Effector CD8-positive, alpha-beta T cell (primary cell): ENCODE measurements at regions not wholly inside any gene's neighbourhood (a gene's known extent, or its start where the extent isn't known, plus 50 kb on each side); places are given as distances from the start of the nearest gene placed in this dataset.

Source experiments
- DNase-seq: peaks from one replicate; lab custom pipeline; 2025; lab: John Stamatoyannopoulos, UW

DNA sequence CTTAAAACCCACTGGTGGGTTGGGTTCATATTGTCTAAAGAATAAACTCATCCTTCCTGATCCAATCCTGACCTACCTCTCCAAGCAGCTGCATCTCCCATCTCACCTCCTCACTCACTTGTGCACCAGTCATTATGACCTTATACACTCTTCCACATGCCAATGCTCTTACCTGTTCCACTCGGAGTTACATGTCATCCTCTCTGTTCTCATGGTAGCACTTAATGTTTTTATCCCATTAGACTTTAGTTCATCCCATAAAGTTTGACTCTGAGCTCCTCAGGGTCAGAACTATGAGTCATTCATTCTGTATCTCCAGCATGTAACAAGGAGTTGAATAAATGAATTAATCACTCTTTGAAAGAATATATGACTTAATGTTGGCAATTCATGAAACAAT is 330.2 kb downstream of the KLF12 start:
- DNase-seq, result no peak

DNA sequence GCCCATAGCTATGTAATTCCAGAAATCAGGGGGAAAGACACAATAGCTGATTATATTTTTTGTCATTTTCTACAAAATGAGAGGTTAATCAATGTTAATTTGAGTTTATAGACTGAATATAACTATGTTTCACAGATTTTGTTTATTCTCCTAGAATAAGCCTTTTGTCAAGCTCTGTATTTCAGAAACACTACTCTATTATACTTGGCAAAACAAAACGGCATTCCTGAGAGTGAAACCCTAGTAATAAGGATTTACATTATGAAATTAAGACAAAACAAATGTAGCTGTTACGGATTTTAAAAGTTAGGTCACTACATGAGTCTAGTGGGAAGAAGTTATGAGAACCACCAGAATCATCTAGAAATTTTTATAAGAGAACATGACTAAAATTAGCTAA is 334.2 kb downstream of the KLF12 start:
- DNase-seq, result no peak

DNA sequence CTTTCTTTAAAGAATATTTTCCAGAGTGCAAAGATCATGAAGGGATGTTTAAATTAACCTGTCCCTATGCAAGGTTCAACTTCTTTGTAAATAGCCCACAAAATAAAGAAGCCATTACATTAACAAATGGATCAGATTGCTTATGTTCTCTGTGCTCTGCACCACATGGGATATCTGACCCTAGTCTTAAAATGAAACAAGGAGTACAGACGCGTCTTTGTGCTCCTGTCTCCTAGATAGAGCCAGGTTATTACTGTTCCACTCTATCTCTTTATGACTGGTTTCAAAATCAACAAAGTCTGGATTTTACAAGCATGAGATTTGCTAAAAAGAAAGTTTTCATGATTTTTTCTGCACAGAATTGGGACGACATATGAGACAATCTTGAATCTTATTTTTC is 339.4 kb downstream of the KLF12 start:
- no peak for DNase-seq

DNA sequence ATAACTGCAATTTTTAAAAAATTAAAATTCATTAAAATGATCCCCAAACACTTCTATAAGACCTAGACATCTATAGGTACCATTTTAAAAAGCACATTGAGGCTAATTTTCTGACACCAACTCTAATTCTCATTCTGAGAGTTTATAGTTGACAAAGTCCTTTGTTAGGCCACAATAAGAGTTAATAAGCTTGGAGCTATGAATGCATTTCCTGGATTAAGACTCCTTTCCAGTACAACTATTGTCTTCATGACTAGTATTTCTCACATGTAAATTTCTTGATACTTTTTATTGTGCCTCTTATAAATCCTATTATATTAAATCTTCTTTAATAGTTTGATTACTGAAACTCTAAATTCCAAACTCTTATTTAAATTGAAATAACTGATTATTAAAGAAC is 340.8 kb downstream of the KLF12 start:
- DNase-seq, result no peak

DNA sequence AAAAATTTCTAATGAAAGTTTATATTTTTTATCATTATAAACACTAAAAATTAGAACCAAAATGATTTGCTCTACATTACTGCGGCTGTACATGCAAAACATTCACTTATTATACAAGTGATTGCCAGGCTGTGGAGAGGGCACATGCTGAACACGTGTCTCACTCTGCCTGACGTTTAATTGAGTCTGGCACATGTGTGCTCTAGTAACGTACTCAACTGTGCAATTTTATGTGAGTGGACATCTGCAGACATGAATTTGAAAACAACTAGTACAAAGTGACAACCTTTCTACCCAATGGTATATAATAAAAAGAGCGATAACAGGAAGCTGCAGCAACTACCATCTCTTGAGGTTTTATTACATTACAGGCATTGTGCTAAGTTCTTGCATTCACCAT is 341.4 kb downstream of the KLF12 start:
- DNase-seq, result no peak

DNA sequence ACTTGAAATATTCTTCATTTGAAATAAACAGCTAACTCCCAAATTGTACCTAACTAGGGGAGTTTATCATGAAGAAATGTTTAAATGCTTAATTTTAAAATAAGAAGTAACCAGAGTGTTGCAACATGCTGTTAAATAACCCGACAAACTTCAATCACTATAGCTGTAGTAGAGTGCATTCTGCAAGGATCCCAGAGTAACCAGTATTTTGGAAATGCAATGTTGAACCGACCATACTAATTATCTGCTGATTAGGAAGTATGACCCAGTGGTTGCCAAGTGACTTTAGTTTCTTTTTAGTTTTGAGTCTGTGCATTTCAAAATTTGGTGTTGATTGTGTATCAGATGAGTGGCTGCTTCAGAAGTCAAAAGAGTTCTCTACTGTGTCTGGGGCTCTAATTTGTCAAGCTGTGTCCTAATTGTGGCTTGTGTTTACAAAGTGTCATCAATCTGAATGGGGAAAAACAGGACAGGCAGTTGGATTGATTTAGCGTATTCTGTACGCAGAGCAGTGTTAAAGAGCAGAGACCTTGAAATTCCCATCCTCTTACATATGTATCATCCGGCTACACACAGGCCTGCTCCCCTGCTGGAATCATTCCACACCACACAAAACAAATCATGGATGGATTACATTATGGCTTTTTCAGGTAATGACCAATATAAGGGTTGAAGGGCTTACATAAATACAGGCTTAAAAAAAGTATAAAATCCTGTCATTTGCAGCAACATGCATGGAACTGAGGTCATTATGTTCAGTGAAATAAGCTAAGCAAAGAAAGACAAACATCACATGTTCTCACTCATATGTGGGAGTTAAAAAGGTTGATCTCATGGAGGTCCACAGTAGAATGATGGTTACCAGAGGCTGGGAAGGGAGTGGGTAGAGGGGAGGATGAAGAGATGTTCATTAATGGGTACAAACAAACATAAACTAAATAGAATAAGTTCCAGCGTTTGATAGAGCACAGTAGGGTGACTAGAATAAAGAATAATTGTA is 351.5 kb downstream of the KLF12 start:
- no peak for DNase-seq

DNA sequence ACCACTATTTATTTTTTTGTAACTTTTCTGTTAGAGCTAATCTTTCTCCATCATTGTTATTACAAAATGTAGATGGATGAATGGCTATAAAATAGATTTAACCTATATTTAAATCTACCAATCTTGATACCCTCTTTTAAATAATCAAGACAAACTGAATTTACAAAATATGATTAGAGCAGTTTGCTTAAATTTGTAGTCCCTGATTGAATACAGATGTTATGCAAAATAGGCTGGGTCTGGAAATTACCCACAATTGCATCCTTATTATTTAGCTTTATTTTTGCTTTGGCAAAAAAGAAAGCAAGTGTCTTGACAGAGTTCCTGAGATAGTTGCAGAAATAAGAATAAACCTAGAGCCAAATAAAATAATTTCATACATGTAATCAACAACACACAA is 352.8 kb downstream of the KLF12 start:
- no peak for DNase-seq

DNA sequence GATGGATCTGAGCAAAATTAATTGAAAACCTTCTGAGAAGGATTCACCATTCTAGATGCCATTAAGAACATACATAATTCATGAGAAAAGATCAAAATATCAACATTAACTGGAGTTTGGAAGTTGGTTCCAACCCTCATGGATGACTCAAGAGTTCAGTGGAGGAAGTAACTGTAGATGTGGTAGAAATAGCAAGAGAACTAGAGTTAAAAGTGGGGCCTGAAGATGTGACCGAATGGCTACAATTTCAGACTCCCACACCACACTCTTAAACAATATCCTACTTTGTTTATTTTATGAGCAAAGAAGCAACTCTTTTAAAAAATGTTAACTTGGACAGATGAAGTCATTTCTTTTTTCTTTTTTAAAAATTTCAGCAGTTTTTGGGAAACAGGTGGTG is 354.3 kb downstream of the KLF12 start:
- no peak for DNase-seq

DNA sequence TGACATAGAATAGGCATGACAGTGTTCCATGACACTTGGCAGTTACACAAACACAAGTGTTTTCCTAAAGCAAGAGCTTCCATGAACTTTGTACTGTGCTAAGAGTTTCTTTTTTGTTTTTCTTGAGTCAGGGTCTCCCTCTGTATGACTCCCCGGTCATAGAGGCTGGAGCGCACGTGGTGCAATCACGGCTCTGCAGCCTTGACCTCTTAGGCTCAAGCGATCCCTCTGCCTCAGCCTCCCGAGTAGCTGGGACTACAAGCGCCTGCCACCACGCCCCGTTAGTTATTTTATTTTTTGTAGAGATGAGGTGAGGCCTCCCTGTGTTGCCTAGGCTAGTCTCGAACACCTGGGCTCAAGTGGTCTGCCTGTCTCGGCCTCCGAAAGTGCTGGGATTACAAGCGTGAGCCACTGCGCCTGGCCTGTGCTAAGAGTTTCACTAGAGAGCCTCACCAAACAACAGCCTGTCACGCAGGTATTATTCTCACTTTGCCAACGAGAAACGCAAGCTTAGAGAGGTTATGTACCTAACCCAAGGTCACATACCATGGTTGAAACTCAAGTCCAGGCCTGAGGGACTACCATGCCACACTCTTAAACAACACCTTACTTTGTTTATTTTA is 355.9 kb downstream of the KLF12 start:
- DNase-seq, result no peak

DNA sequence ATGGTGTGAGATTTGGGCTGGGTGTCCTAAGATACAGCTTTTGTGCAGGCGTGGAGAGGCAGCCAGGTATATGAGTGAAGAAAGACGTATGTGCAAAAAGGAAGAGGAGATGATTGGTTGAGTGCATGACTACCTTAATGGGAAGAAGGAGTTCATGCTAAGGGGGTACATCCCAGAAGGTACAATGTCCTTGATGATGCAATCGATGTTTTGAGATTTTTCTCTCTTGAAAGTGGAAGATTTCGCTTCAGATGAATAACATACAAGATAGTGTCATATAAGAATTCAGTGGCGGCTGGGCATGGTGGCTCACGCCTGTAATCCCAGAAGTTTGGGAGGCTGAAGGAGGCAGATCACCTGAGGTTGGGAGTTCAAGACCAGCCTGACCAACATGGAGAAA is 357.1 kb downstream of the KLF12 start:
- no peak for DNase-seq

DNA sequence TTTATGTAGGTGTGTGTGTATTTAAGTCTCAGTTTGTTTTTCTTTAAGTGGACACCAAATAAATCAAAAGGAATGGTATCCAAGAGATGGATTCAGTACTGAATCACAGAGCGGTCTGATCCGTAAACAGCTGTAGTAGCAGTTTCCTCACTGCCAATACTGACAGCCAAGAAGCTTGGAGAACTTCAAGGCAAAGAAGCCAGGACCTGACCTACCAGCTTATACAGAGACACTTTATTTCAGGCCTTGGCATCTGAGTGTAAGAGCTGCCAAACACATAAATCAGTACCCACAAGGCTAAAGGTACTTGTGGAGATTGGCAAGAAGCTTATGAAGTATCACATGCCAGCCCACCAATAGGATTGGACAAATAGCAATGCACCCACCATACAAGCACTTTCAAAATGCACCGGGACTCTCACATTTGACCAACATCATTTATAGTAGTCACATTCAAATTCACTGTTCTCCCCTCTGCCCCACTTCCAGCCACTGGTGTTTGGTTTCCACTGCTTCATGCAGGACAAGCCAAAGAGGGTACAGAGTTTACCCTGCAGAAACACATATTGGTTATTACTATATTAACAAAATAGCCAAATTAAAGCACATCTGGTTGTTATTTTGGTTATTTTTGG is 357.9 kb downstream of the KLF12 start:
- no peak for DNase-seq

DNA sequence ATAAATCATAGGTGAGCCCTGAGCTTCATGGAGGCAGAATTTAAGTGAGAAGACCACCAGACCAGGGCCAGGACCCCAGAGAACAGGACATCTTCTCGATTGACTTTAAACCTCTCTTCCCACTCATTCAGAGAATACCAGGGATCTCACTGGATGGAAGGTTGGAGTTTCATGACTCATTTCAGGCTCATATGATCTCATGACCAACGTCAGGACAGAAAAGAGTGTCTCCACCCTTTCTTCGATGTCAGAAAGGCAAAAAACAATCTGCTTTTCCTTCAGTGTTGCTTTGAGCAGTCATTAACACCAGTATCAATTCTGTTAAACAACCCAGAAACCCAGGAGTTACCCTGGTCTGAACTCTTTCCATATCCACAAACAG is 361.0 kb downstream of the KLF12 start:
- no peak for DNase-seq

DNA sequence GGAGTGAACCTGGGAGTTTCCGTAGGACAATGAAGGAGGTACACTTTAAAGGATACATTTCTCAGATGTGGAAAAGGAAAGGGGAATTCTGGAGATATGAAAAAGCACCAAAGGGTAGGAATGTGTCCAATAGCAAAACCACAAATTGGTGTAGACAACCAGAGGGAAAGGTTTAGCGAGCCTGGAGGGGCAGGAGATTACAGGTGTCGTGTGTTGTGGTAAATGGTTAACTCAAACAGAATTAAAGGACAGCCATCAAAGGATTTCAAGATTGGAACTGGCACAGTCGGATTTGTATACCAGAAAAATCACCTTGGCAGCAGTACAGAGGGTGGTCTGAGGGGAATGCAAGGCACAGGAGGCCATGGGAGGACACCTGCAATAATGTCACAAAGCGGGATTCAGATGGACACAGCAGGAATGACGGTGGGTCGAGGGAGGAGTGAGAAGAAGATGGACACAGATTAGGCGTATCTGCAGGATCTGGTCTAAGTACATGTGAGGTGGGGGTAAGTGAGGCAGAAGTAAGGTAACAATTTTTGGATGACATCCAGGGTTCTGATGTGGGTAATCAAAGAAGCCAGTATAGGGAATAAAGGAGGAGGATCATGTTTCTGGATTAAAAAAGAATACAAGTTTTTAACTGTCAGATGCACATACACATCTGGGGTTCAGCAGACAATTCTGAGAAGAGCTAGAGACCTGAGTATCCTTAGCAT is 361.6 kb downstream of the KLF12 start:
- DNase-seq, result no peak

DNA sequence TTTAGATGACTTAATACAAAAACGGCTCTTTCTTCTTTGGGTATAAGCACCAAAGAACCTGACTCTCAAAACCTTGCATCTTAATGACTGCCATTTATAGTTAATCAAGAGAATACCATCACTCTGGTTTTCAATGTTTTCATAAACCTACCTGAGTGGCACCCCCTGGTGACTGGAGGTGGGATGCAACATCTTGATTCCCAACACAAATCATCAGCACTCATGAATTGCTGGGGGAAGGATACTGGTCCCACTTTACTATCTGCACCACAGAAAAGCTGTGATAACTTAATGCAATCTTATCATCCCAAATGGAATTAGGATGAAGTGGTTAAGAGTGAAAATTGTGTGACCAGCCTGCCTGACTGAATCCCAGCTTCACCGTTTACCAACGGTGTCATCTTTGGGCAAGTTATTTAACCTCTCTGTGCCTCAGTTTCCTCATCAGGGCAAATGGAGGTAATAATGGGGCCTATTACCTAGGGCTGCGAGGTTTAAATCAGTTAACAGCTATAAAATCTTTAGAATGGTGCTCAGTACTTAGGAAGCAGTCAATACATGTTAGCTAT is 366.4 kb downstream of the KLF12 start:
- DNase-seq, result no peak

DNA sequence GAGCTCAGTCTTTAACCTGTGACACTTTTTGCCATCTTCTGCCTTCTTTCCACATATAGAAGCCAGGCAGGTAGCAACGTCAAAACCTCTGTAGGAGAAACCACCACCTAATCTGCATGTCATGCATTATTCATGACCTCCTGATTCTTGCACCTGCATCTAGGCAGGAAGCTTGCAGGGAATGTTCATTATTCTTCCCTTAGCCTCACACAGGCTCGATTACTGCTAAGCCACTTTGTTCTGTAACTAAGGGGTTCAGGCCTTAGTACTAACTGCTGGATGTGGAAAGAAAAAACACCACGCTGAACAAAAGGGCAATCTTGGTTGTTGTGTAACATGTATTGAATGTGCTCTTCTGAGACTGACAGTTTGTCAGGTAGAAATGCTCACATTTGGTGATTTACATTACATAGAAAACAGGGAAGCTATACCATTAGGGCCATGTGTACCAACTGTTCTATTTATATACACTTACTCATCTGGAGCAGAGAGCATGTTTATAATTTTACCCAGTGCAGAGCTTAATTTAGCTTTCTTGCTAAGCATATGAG is 366.9 kb downstream of the KLF12 start:
- no peak for DNase-seq

DNA sequence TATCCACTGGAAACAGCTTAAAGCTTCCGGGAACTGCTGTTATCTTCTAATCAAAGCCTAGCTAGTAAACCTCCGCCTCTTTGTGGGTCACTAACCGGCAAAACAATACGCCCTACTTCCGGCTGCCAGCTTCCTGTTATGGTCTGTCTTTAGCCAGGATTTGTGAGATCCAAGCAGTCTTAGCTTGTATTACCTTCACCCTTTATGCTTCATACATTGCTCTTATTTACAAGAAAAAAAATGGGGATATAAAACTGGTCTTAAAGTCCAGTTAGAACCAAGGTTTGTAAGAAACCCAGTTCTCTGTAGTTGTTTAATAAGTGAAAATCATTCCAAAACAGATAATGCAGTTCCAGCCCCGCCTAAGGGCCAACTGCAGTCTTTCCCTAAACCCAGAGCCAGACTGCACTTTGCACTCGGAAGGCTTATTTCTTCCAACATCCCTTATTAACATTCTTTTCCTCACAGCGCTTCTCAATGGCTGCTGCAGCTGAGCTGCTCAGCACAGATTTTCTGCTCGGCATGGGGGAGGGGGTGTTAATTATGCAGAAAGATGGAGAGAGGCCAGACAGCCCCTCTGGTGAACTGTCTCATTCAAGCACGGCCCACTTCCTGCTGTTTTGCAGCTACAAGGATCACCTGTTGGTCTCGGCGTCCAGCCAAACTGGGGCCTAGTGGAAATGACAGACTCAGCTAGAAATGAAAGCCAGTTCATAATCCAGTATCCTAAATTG is 368.4 kb downstream of the KLF12 start:
- peak; percentile 64 for DNase-seq

DNA sequence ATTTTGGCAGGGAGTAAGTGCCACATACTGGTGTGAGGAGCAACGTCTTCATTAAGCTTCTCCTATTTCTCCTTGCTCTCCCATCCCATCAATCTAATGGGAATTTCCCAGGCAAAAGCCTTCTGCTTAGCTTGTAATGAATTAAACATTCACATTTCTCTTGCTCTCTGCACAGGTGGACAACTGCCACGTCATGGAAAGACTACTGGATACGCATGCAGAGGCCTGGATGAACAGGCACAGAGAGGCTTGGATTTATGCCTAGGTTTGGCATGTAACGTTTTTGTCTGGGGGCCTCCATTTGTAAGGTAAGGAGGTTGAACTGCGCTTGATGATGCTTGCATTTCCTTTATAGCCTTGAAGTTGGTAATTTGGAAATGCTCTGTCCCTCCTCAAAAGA is 374.8 kb downstream of the KLF12 start:
- no peak for DNase-seq

DNA sequence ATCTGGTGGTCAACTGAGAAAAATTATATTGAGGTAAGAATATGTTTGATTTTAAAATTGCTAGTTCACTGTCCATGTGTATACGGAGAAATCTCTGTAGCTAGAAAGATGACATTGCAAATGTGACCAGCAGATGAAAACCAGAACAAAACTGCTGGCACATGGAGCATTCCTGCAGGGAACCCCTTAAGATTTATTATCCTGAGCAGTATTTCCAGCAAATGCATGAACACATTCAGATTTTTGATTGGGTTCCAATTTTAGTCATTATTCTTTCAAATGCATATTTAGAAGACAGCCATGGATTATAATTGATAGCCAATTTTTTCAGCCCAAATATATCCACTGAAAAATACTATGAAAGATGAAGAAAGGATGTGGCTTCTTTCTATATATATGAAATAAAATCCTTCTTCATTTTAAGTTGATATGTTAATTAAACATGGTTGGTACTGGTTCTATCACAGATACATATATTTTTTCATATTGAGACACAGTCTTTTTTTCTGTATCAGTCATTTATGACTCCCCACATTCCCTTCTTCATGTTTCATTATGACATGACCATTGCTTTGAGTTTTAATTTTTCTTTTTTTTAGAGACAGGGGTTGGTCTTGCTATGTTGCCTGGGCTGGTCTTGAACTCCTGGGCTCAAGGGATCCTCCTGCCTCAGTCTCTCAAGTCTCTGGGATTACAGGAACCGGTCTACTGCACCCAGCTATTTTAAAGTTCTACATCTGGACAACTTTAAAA is 376.5 kb downstream of the KLF12 start:
- no peak for DNase-seq

DNA sequence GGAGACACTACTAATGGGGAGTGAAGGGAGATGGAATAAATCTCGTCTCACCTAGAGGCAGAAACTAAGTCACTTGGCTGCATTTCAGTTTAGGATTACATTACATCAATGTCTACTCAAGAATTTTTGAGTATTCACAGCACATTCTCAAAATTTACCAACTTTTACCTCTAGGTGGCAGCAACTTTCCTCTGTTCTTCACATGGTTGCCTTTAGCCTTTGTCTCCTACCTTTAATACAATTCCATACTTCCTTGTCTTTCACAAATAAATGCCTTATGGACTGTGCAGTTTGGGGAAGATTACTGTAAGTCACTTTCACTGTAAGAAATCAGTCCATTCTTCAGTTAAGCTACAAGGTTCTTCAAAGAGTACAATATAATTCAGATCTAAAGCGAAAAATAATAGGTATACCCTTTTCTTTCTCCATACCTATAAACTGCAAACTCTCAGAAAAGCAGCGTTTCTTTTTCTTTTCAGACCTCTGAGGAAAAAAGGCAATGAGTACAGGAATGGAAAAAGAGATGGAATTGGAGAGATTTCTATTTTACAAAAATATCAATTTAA is 379.4 kb downstream of the KLF12 start:
- DNase-seq, result no peak

DNA sequence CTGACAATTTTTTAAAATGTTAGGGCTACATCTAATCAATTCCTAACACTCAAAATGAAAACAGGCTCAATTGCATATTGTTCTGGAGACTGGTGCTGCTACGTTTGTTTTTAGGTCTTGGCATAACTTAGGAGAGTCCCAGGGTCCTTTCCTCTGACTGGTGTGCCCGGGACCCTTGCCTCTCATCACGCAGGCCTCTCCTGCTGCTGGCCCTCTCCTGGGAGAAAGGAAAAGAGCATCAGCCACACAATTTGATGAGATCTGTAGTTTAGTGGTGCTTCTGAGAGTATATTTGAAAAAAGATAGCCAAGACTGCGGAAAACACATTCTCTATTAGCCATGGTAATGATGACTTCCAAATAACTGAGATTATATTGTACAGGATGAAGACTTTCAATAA is 380.0 kb downstream of the KLF12 start:
- no peak for DNase-seq
